ENCODE measurements at regions not wholly inside any gene's neighbourhood (a gene's known extent, or its start where the extent isn't known, plus 50 kb on each side); places are given as distances from the start of the nearest gene placed in this dataset.

DNA sequence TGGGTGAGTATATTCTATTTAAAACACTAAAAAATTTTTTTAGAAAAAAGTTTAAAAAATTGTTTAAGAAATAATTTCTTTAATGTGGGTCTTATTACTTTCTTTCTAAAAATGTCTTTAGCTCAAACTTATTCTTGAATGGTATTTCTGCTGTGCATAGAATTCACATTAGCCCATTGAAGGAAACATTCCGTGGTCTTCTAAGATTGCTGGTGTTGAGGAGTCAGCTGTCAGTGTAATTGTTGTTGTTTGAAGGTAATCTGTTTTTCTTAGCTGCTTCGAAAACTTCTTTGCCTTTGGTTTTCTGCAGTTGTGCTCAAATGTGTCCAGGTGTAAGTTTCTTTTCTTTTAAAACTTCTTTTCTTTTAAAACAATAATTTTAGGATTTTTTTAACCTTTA, 85.4 kb upstream of the KLF12 start:
- Histone ChIP-seq H3K23ac (ENCODE audit: insufficient read length) (no peak overlapping the region), H2AK5ac (ENCODE audit: low read depth, low read length) (no peak overlapping the region), H2BK20ac (ENCODE audit: low read length) (no peak overlapping the region), H3K9ac (replicated peaks in 1 of 4; ENCODE audit: extremely low read depth in 1 of 4, low read depth in 3 of 4, low read length in 3 of 4) (no peak overlapping the region), H3K4me3 (ENCODE audit: extremely low read depth in 1 of 4, insufficient read depth in 2 of 4, low read depth in 3 of 4, low read length in 4 of 4) (no peak overlapping the region), H3K4ac (replicated peaks; ENCODE audit: insufficient read length, low read depth, low read length) (no peak overlapping the region), H2BK5ac (ENCODE audit: low read depth, low read length) (no peak overlapping the region), H3K79me2 (ENCODE audit: control insufficient read depth in 1 of 2, insufficient read depth in 2 of 2, low read length in 2 of 2) (no peaks in the 10 kb centered on the region), H2BK12ac (ENCODE audit: low read depth, low read length) (no peak overlapping the region), H3K4me2 (ENCODE audit: insufficient read depth in 1 of 2, low read depth in 2 of 2, low read length in 2 of 2) (no peak overlapping the region), H4K20me1 (replicated peaks in 1 of 2; ENCODE audit: control insufficient read depth in 1 of 2, insufficient read depth in 2 of 2, low read length in 2 of 2) (no peaks in the 10 kb centered on the region), H3K79me1 (ENCODE audit: low read depth, low read length) (no peaks in the 10 kb centered on the region), H2BK15ac (ENCODE audit: low read length) (no peak overlapping the region), H3K14ac (ENCODE audit: insufficient read length) (no peak overlapping the region), H4K8ac (ENCODE audit: extremely low read depth, insufficient read depth, low read length) (no peak overlapping the region), H3K36me3 (ENCODE audit: control insufficient read depth in 2 of 4, insufficient read depth in 4 of 4, low read length in 3 of 4) (no peaks in the 10 kb centered on the region), H3K27ac (ENCODE audit: low read depth, low read length) (no peak overlapping the region), H3K27me3 (replicated peaks in 1 of 4; ENCODE audit: control insufficient read depth in 3 of 4, extremely low read depth in 1 of 4, insufficient read depth in 3 of 4, low read length in 3 of 4) (no peaks in the 10 kb centered on the region), H3K56ac (replicated peaks; ENCODE audit: insufficient read length, low read depth, low read length) (no peak overlapping the region), H2AFZ (ENCODE audit: low read length) (no peak overlapping the region), H3K4me1 (replicated peaks in 1 of 4; ENCODE audit: control insufficient read depth in 3 of 4, insufficient read depth in 4 of 4, low read length in 3 of 4) (no peaks in the 10 kb centered on the region), H4K5ac (ENCODE audit: insufficient read length, low read depth, low read length) (no peak overlapping the region), H2BK120ac (replicated peaks; ENCODE audit: low read depth, low read length) (no peak overlapping the region), H3K23me2 (ENCODE audit: low read depth, low read length) (no peaks in the 10 kb centered on the region), H3K9me3 (ENCODE audit: insufficient read depth in 2 of 2, low read depth in 1 of 2, low read length in 1 of 2) (no peaks in the 10 kb centered on the region), H3K18ac (ENCODE audit: extremely low read depth, low read length) (no peak overlapping the region), H4K91ac (replicated peaks; ENCODE audit: insufficient read length, low read length) (no peak overlapping the region)
- TF ChIP-seq ATF2 (IDR thresholded peaks at IDR 0.05; ENCODE audit: low read length), result no peak
- TF ChIP-seq EGR1 (IDR thresholded peaks at IDR 0.05; ENCODE audit: borderline replicate concordance, low read depth, low read length), result no peak
- TF ChIP-seq SRF (IDR thresholded peaks at IDR 0.05; ENCODE audit: low read depth, low read length), result no peak
- no peak for TF ChIP-seq RXRA (IDR thresholded peaks at IDR 0.05; ENCODE audit: insufficient read depth, low read depth, low read length)
- TF ChIP-seq ASH2L (IDR thresholded peaks at IDR 0.05; ENCODE audit: low read length), result no peak
- no peak for TF ChIP-seq SP2 (IDR thresholded peaks at IDR 0.05; ENCODE audit: low read length)
- no peak for TF ChIP-seq MAX (IDR thresholded peaks at IDR 0.05)
- TF ChIP-seq POLR2AphosphoS5 (IDR thresholded peaks at IDR 0.05; ENCODE audit: low read depth, low read length), result no peak
- no peak for TF ChIP-seq GTF2F1 (IDR thresholded peaks at IDR 0.05; ENCODE audit: borderline replicate concordance, low read depth, low read length)
- TF ChIP-seq RAD21 (IDR thresholded peaks at IDR 0.05 in 1 of 2, conservative IDR thresholded peaks at IDR 0.05 in 1 of 2; ENCODE audit: low read depth in 2 of 2, low read length in 2 of 2), result no peak
- no peak for TF ChIP-seq NANOG (IDR thresholded peaks at IDR 0.05; ENCODE audit: insufficient read depth, low read depth, low read length, poor library complexity, severe bottlenecking)
- no peak for TF ChIP-seq CHD2 (IDR thresholded peaks at IDR 0.05; ENCODE audit: low read length)
- no peak for TF ChIP-seq SP4 (IDR thresholded peaks at IDR 0.05; ENCODE audit: low read length)
- no peak for TF ChIP-seq POU5F1 (IDR thresholded peaks at IDR 0.05; ENCODE audit: low read depth, low read length)
- DNase-seq (ENCODE audit: low read depth in 1 of 2, low spot score in 2 of 2), result no peak
- FAIRE-seq, result no peak
- 87% methylated on average over 2 of the region's 2 CpGs; no CpG with 5 or more reads in 1 of the 2 experiments for WGBS, 2 experiments (ENCODE audit: extremely low coverage in 1 of 2, insufficient coverage in 1 of 2, insufficient read length in 1 of 2, insufficient replicate concordance in 2 of 2, low coverage in 1 of 2, low lambda C conversion rate in 2 of 2, missing lambda C conversion rate in 1 of 2)
- CTCF ChIA-PET (ENCODE audit: partially characterized antibody), result interaction anchor here (0.6 kb wide), 1 partner anchor 671 kb away, joined by 5 read pairs; no protein-coding TSS in a partner anchor
- POLR2A ChIA-PET (ENCODE audit: partially characterized antibody), result no interaction called here
